ENCODE measurements at regions not wholly inside any gene's neighbourhood (a gene's known extent, or its start where the extent isn't known, plus 50 kb on each side); places are given as distances from the start of the nearest gene placed in this dataset.

DNA sequence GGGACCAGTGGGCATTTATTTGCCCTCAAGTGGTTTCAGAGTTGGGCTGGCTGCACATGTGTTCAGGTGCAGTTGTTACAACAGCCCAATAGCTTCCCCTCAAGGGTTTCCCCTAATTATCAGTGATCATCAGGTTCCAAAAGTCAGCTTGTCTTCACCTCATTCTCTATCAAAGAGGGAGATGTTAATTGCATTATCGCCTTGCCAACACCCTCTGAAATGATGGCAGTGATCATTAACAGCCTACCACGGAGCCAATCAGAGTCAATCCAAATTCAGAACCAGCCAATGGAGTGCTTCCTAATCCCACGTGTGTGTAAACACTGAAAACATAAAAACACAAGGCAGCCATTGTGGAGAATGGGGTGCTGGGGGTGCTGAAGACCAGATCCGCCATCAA, 248.4 kb upstream of the ZNF507 start:
- Mint-ChIP-seq H3K27me3 (peaks cover 3% of the 10 kb centered on the region), H3K4me1 (ENCODE audit: low read depth) (peaks cover 4% of the 10 kb centered on the region), H3K9me3 (ENCODE audit: low read depth) (peaks cover 15% of the 10 kb centered on the region), H3K4me3 (ENCODE audit: low read depth) (no peak overlapping the region), H3K36me3 (ENCODE audit: insufficient read depth) (peaks cover 9% of the 10 kb centered on the region), H3K27ac (no peak overlapping the region)
- no peak for DNase-seq (ENCODE audit: low spot score, unreplicated experiment)
- TF ChIP-seq, protein P1, sequence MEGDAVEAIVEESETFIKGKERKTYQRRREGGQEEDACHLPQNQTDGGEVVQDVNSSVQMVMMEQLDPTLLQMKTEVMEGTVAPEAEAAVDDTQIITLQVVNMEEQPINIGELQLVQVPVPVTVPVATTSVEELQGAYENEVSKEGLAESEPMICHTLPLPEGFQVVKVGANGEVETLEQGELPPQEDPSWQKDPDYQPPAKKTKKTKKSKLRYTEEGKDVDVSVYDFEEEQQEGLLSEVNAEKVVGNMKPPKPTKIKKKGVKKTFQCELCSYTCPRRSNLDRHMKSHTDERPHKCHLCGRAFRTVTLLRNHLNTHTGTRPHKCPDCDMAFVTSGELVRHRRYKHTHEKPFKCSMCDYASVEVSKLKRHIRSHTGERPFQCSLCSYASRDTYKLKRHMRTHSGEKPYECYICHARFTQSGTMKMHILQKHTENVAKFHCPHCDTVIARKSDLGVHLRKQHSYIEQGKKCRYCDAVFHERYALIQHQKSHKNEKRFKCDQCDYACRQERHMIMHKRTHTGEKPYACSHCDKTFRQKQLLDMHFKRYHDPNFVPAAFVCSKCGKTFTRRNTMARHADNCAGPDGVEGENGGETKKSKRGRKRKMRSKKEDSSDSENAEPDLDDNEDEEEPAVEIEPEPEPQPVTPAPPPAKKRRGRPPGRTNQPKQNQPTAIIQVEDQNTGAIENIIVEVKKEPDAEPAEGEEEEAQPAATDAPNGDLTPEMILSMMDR (IDR thresholded peaks at IDR 0.05; ENCODE audit: unreplicated experiment) = no peak

DNA sequence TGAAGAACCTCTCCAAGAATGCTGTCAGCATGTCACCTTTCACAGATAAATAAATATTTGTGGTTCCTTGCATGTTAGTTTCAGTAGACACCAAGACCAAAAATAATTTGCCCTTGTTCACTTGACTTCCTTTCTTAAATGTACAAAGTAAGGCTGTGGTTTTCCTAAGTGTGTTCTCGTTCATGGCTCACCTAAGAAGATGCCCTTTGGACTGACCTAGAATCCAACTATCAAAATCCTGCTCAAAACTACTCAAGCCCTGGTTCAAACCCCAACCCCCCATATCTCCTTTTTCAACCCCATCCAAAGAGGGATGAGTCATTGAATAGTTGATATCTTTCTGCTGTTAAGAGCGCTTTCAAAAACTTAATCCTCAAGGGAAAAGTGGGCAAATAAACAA, 247.8 kb upstream of the ZNF507 start:
- no peak overlapping the region for H3K4me3 Mint-ChIP-seq (ENCODE audit: low read depth)
- DNase-seq (ENCODE audit: low spot score, unreplicated experiment) = no peak
- peaks cover 3% of the 10 kb centered on the region for H3K27me3 Mint-ChIP-seq
- TF ChIP-seq, protein P1 (IDR thresholded peaks at IDR 0.05; ENCODE audit: unreplicated experiment) = no peak
- peaks cover 4% of the 10 kb centered on the region for H3K4me1 Mint-ChIP-seq (ENCODE audit: low read depth)
- H3K27ac Mint-ChIP-seq = no peak overlapping the region
- H3K36me3 Mint-ChIP-seq (ENCODE audit: insufficient read depth) = peaks cover 9% of the 10 kb centered on the region
- peaks cover 15% of the 10 kb centered on the region for H3K9me3 Mint-ChIP-seq (ENCODE audit: low read depth)

DNA sequence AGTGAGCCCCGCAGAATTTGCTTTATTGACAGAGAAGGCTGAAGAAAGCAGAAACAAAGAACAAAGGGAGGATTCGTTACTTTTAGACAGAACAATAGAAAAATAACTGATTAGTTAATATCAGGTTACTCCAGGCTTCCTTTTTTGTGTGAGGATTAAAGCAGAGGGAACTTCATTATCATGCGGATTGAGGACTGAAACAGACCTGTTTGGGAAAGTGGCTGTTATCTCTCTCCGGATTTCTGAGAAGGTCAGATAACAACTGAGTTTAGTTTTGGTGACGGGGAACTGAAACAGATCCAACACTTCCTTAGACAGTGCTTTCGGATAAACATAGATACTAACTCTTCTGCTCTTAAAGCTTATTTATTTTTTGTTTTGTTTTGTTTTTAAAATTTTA, 246.4 kb upstream of the ZNF507 start:
- Mint-ChIP-seq H3K4me3 (ENCODE audit: low read depth) (no peak overlapping the region), H3K9me3 (ENCODE audit: low read depth) (peaks cover 15% of the 10 kb centered on the region), H3K4me1 (ENCODE audit: low read depth) (peaks cover 11% of the 10 kb centered on the region), H3K36me3 (ENCODE audit: insufficient read depth) (peaks cover 9% of the 10 kb centered on the region), H3K27ac (no peak overlapping the region), H3K27me3 (peaks cover 3% of the 10 kb centered on the region)
- TF ChIP-seq, protein P1 (IDR thresholded peaks at IDR 0.05; ENCODE audit: unreplicated experiment) = no peak
- DNase-seq (ENCODE audit: low spot score, unreplicated experiment) = no peak

DNA sequence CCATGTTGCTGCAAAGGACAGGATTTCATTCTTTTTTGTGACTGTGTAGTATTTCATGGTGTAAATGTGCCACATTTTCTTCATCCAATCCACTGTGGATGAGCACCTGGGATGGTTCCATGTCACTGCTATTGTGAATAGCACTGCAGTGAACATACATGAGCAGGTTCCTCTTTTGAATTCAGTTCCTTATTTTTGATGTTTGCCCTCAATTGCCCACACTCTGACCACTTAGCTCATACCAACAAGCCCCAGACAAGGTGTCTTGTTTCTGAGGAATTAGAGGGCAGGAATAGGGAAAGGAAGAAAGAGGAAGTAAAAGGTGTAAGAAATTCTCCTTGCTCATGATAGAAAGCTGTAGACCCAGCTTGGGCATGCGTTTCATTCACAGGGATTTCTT, 244.2 kb upstream of the ZNF507 start:
- no peak overlapping the region for H3K27ac Mint-ChIP-seq
- no peak for DNase-seq (ENCODE audit: low spot score, unreplicated experiment)
- H3K9me3 Mint-ChIP-seq (ENCODE audit: low read depth) = peaks cover 15% of the 10 kb centered on the region
- H3K4me3 Mint-ChIP-seq (ENCODE audit: low read depth) = no peak overlapping the region
- H3K4me1 Mint-ChIP-seq (ENCODE audit: low read depth) = peaks cover 30% of the 10 kb centered on the region
- TF ChIP-seq, protein P1 (IDR thresholded peaks at IDR 0.05; ENCODE audit: unreplicated experiment) = no peak
- no peaks in the 10 kb centered on the region for H3K27me3 Mint-ChIP-seq
- peaks cover 9% of the 10 kb centered on the region for H3K36me3 Mint-ChIP-seq (ENCODE audit: insufficient read depth)

DNA sequence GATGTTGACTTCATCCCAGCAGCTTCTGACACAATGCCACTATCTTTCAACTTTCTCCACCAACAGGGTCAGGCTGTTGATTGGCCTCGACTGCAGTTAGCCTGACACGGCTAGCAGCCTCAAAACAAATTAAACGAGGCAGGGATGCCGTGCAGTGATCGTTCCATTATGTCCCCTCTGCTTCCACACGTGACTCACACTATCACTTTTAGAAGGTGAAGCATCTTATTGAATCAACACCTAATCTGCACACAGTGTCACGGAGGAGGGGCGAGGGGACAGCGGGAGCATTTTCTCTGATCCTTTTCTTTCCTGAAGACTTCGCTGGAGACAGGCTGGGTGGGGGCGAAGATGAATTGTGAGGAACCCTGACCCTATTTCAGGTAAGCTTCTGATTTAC, 241.9 kb upstream of the ZNF507 start:
- Mint-ChIP-seq H3K9me3 (ENCODE audit: low read depth) (peaks cover 15% of the 10 kb centered on the region), H3K4me3 (ENCODE audit: low read depth) (no peak overlapping the region), H3K36me3 (ENCODE audit: insufficient read depth) (peaks cover 9% of the 10 kb centered on the region), H3K27me3 (no peaks in the 10 kb centered on the region), H3K27ac (no peak overlapping the region), H3K4me1 (ENCODE audit: low read depth) (peaks cover 36% of the 10 kb centered on the region)
- TF ChIP-seq, protein P1 (IDR thresholded peaks at IDR 0.05; ENCODE audit: unreplicated experiment) = no peak
- no peak for DNase-seq (ENCODE audit: low spot score, unreplicated experiment)
